PFSK-1 (cell line): ENCODE measurements at regions not wholly inside any gene's neighbourhood (a gene's known extent, or its start where the extent isn't known, plus 50 kb on each side); places are given as distances from the start of the nearest gene placed in this dataset.

Experiments used
- FOXP2 ChIP-seq: optimal IDR thresholded peaks from 2 replicates; pipeline ENCODE3; 2011; ENCODE audit warnings: borderline replicate concordance, control low read depth, inconsistent platforms; ENCODE audit not compliant: insufficient read depth; ENCODE audit errors: extremely low read length, extremely low read depth
- POLR2AphosphoS5 ChIP-seq: IDR thresholded peaks from 2 replicates; pipeline ENCODE4 v1.6.1; 2012; ENCODE audit warnings: low read depth, mild to moderate bottlenecking, control low read depth, low read length, moderate library complexity
- SIN3A ChIP-seq: IDR thresholded peaks from 2 replicates; pipeline ENCODE4 v1.6.1; 2012; ENCODE audit warnings: mild to moderate bottlenecking, low read length, moderate library complexity, borderline replicate concordance; ENCODE audit not compliant: insufficient read depth
- TAF1 ChIP-seq: IDR thresholded peaks from 2 replicates; pipeline ENCODE4 v1.6.1; 2012; ENCODE audit warnings: low read length, control low read depth, borderline replicate concordance; ENCODE audit not compliant: insufficient read depth
- TF ChIP-seq, protein P1 (sequence below), 2 experiments: IDR thresholded peaks; 2 replicates each; pipeline versions ENCODE4 v1.6.1 to v1.8.0; 2011 to 2012; ENCODE audit warnings: low read depth in 2 of 2, low read length in 2 of 2, control low read depth in 1 of 2, inconsistent platforms in 1 of 2, mild to moderate bottlenecking in 1 of 2, moderate library complexity in 1 of 2; ENCODE audit not compliant: insufficient read depth in 1 of 2

DNA sequence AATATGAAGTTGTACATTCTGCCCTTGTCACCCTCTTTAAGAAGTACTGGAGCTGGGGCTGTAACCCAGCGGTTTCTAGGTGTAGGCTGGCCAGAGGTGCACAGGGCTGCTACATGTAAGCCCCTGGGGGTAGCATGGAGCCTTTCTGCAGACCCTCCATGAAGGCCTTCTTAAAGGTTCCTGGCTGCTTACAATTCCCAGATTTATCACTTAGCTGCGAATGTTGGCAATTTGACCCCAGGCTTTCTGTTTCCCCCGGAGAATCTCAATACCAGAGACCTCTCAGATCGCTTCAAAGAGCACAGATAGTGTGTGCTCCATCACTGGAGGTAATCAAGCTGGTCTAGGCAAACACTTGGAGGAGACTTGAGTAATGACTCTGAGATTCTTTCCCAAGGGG, 309.4 kb downstream of the CBLN1 start:
- TF ChIP-seq, protein P1, sequence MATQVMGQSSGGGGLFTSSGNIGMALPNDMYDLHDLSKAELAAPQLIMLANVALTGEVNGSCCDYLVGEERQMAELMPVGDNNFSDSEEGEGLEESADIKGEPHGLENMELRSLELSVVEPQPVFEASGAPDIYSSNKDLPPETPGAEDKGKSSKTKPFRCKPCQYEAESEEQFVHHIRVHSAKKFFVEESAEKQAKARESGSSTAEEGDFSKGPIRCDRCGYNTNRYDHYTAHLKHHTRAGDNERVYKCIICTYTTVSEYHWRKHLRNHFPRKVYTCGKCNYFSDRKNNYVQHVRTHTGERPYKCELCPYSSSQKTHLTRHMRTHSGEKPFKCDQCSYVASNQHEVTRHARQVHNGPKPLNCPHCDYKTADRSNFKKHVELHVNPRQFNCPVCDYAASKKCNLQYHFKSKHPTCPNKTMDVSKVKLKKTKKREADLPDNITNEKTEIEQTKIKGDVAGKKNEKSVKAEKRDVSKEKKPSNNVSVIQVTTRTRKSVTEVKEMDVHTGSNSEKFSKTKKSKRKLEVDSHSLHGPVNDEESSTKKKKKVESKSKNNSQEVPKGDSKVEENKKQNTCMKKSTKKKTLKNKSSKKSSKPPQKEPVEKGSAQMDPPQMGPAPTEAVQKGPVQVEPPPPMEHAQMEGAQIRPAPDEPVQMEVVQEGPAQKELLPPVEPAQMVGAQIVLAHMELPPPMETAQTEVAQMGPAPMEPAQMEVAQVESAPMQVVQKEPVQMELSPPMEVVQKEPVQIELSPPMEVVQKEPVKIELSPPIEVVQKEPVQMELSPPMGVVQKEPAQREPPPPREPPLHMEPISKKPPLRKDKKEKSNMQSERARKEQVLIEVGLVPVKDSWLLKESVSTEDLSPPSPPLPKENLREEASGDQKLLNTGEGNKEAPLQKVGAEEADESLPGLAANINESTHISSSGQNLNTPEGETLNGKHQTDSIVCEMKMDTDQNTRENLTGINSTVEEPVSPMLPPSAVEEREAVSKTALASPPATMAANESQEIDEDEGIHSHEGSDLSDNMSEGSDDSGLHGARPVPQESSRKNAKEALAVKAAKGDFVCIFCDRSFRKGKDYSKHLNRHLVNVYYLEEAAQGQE (IDR thresholded peaks at IDR 0.05; ENCODE audit: insufficient read depth in 1 of 2, low read depth in 2 of 2, low read length in 2 of 2), result no peak
- TF ChIP-seq POLR2AphosphoS5 (no peak), FOXP2 (no peak), TAF1 (no peak), SIN3A (no peak)
